WTC11 (cell line): ENCODE measurements at regions not wholly inside any gene's neighbourhood (a gene's known extent, or its start where the extent isn't known, plus 50 kb on each side); places are given as distances from the start of the nearest gene placed in this dataset.

ENCODE experiments used
- ATAC-seq: fragments of 200-7000 bp; cut with Tn5 transposase; 2 replicates; pipeline ENCODE4 v1.10.0; 2021; ENCODE audit warnings: mild to moderate bottlenecking, moderate library complexity
- CTCF ChIA-PET: fragments of 300-600 bp; sonication (Branson Sonifier 250); formaldehyde crosslinking; loops from one replicate; lab custom pipeline; 2021; ENCODE audit warnings: antibody characterized with exemption; lab: Charles Lee
- POLR2A ChIA-PET: fragments of 350-600 bp; sonication (Branson Sonifier 250); formaldehyde crosslinking; loops from one replicate; lab custom pipeline; 2021; ENCODE audit warnings: antibody characterized with exemption; lab: Charles Lee
- DNase-seq: peaks from one replicate; pipeline ENCODE4 v3.0.0; 2021; ENCODE audit warnings: low spot score
- H3K27ac Mint-ChIP-seq: 2 replicates; pipeline ENCODE4 v1.8.0; 2021; ENCODE audit warnings: mixed read lengths
- H3K27me3 Mint-ChIP-seq: 2 replicates; pipeline ENCODE4 v1.8.0; 2021; ENCODE audit warnings: low read depth, mild to moderate bottlenecking, moderate library complexity, mixed read lengths
- H3K36me3 Mint-ChIP-seq: 2 replicates; pipeline ENCODE4 v1.8.0; 2021; ENCODE audit warnings: mixed read lengths
- H3K4me1 Mint-ChIP-seq: 2 replicates; pipeline ENCODE4 v1.8.0; 2022; ENCODE audit warnings: mixed read lengths
- H3K4me3 Mint-ChIP-seq: 2 replicates; pipeline ENCODE4 v1.8.0; 2021; ENCODE audit warnings: mild to moderate bottlenecking, moderate library complexity, mixed read lengths
- H3K9me3 Mint-ChIP-seq: 2 replicates; pipeline ENCODE4 v1.8.0; 2021; ENCODE audit warnings: mixed read lengths
- ATF1 ChIP-seq: sonication (generic); formaldehyde crosslinking; IDR thresholded peaks from 2 replicates; pipeline ENCODE4 v1.8.1; 2023; ENCODE audit warnings: mild to moderate bottlenecking, moderate library complexity, missing genetic modification reagents
- CBFB ChIP-seq: sonication (generic); formaldehyde crosslinking; IDR thresholded peaks from 2 replicates; pipeline ENCODE4 v1.8.1; 2022; ENCODE audit warnings: mild to moderate bottlenecking, low read depth, missing genetic modification reagents
- CREB1 ChIP-seq: sonication (generic); formaldehyde crosslinking; IDR thresholded peaks from 2 replicates; pipeline ENCODE4 v1.8.0; 2023; ENCODE audit warnings: mild to moderate bottlenecking, missing genetic modification reagents
- FOXP4 ChIP-seq: sonication (generic); formaldehyde crosslinking; IDR thresholded peaks from 2 replicates; pipeline ENCODE4 v1.8.0; 2022; ENCODE audit warnings: mild to moderate bottlenecking, missing genetic modification reagents
- GABPB1 ChIP-seq: sonication (generic); formaldehyde crosslinking; IDR thresholded peaks from 2 replicates; pipeline ENCODE4 v1.8.1; 2023; ENCODE audit warnings: mild to moderate bottlenecking, missing genetic modification reagents
- IRF2 ChIP-seq: sonication (generic); formaldehyde crosslinking; IDR thresholded peaks from 2 replicates; pipeline ENCODE4 v1.8.0; 2022; ENCODE audit warnings: low read depth, missing genetic modification reagents, borderline replicate concordance
- NR2C2 ChIP-seq: sonication (generic); formaldehyde crosslinking; IDR thresholded peaks from 2 replicates; pipeline ENCODE4 v1.8.0; 2022; ENCODE audit warnings: mild to moderate bottlenecking, missing genetic modification reagents
- OVOL2 ChIP-seq: fragments of 250-450 bp; sonication (Bioruptor Pico); IDR thresholded peaks from 2 replicates; pipeline ENCODE4 v1.9.0; 2021; ENCODE audit warnings: mild to moderate bottlenecking, borderline replicate concordance
- SP1 ChIP-seq: sonication (generic); formaldehyde crosslinking; conservative IDR thresholded peaks from 2 replicates; pipeline ENCODE4 v1.8.1; 2022; ENCODE audit warnings: missing genetic modification reagents
- TCF7 ChIP-seq: sonication (generic); formaldehyde crosslinking; IDR thresholded peaks from 2 replicates; pipeline ENCODE4 v1.8.0; 2022; ENCODE audit warnings: mild to moderate bottlenecking, low read depth, missing genetic modification reagents, moderate library complexity
- TP53 ChIP-seq: sonication (generic); formaldehyde crosslinking; IDR thresholded peaks from 2 replicates; pipeline ENCODE4 v1.8.1; 2023; ENCODE audit warnings: mild to moderate bottlenecking, missing genetic modification reagents
- USF2 ChIP-seq: sonication (generic); formaldehyde crosslinking; IDR thresholded peaks from 2 replicates; pipeline ENCODE4 v1.8.1; 2023; ENCODE audit warnings: mild to moderate bottlenecking, missing genetic modification reagents, moderate library complexity
- ZNF263 ChIP-seq: sonication (generic); formaldehyde crosslinking; IDR thresholded peaks from 2 replicates; pipeline ENCODE4 v1.8.1; 2022; ENCODE audit warnings: low read depth, mild to moderate bottlenecking, moderate library complexity, missing genetic modification reagents
- TF ChIP-seq, protein P1 (sequence below): fragments of 200-600 bp; IDR thresholded peaks from 2 replicates; pipeline ENCODE4 v1.8.0; 2022; ENCODE audit warnings: antibody characterized with exemption
- TF ChIP-seq, protein P2 (sequence below): sonication (generic); formaldehyde crosslinking; conservative IDR thresholded peaks from 2 replicates; pipeline ENCODE4 v1.8.1; 2022; ENCODE audit warnings: mild to moderate bottlenecking, missing genetic modification reagents
- TF ChIP-seq, protein P3 (sequence below): sonication (generic); formaldehyde crosslinking; IDR thresholded peaks from 2 replicates; pipeline ENCODE4 v1.8.0; 2022; ENCODE audit warnings: mild to moderate bottlenecking, missing genetic modification reagents

DNA sequence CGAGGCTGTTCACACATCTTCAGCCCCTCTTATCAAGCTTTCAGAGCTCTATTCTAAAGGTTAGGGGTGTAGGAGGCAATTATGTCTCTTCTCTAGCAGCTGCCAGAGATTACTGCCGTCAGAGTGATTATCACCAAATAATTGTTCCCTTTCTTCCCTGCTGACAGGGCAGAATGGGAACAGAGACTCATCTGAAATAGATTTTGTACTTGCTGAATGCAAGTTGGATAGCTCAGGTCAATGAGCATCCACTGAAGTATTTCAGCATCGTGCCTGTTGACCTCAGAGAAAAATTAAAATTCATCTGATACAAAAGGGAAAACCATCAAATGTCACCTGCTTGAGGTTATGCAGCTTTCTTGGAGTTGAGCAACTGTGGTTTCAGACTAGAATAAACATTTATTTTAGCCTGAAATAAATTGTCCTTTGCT, 213.7 kb upstream of the MAP3K1 start:
- no peaks in the 10 kb centered on the region for H3K9me3 Mint-ChIP-seq
- POLR2A ChIA-PET: no interaction called here

GRCh38 chr5:56598941-56599340, 216.4 kb upstream of the MAP3K1 start:
- TF ChIP-seq FOXP4 (CRISPR knock-in tag) (no peak), ATF1 (CRISPR knock-in tag) (no peak), NR2C2 (no peak), USF2 (CRISPR knock-in tag) (no peak), TCF7 (CRISPR knock-in tag) (no peak), OVOL2 (no peak), CBFB (CRISPR knock-in tag) (no peak), CREB1 (CRISPR knock-in tag) (no peak)
- TF ChIP-seq, protein P1, sequence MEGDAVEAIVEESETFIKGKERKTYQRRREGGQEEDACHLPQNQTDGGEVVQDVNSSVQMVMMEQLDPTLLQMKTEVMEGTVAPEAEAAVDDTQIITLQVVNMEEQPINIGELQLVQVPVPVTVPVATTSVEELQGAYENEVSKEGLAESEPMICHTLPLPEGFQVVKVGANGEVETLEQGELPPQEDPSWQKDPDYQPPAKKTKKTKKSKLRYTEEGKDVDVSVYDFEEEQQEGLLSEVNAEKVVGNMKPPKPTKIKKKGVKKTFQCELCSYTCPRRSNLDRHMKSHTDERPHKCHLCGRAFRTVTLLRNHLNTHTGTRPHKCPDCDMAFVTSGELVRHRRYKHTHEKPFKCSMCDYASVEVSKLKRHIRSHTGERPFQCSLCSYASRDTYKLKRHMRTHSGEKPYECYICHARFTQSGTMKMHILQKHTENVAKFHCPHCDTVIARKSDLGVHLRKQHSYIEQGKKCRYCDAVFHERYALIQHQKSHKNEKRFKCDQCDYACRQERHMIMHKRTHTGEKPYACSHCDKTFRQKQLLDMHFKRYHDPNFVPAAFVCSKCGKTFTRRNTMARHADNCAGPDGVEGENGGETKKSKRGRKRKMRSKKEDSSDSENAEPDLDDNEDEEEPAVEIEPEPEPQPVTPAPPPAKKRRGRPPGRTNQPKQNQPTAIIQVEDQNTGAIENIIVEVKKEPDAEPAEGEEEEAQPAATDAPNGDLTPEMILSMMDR: no peak
- TF ChIP-seq, protein P2, sequence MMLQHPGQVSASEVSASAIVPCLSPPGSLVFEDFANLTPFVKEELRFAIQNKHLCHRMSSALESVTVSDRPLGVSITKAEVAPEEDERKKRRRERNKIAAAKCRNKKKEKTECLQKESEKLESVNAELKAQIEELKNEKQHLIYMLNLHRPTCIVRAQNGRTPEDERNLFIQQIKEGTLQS (CRISPR knock-in tag): no peak
- TF ChIP-seq, protein P3, sequence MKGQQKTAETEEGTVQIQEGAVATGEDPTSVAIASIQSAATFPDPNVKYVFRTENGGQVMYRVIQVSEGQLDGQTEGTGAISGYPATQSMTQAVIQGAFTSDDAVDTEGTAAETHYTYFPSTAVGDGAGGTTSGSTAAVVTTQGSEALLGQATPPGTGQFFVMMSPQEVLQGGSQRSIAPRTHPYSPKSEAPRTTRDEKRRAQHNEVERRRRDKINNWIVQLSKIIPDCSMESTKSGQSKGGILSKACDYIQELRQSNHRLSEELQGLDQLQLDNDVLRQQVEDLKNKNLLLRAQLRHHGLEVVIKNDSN (CRISPR knock-in tag): no peak
- Mint-ChIP-seq H3K27ac (no peak overlapping the region), H3K9me3 (no peaks in the 10 kb centered on the region), H3K4me1 (peaks cover 7% of the 10 kb centered on the region; the same call in 1 of the 2 replicates), H3K36me3 (no peaks in the 10 kb centered on the region), H3K27me3 (peaks cover 2% of the 10 kb centered on the region; the same call in 1 of the 2 replicates), H3K4me3 (no peak overlapping the region)
- ChIA-PET CTCF (interaction anchor here (0.7 kb wide), 1 partner anchor 315 kb away, joined by 3 read pairs; no protein-coding TSS in a partner anchor), POLR2A (interaction anchor here (0.7 kb wide), 2 partner anchors 259 to 1185 kb away, joined by 8 to 9 read pairs; no protein-coding TSS in a partner anchor)
- DNase-seq: no peak
- ATAC-seq: no peak

More for the DNA sequence above, 213.7 kb upstream of the MAP3K1 start:
- no peaks in the 10 kb centered on the region for H3K36me3 Mint-ChIP-seq
- H3K4me1 Mint-ChIP-seq: peaks cover 12% of the 10 kb centered on the region
- CTCF ChIA-PET: interaction anchor here (0.6 kb wide), 1 partner anchor 97 kb away, joined by 4 read pairs; no protein-coding TSS in a partner anchor
- H3K4me3 Mint-ChIP-seq: no peak overlapping the region
- no peak overlapping the region for H3K27ac Mint-ChIP-seq
- no peak for TF ChIP-seq GABPB1 (CRISPR knock-in tag)
- TF ChIP-seq ZNF263 (CRISPR knock-in tag): no peak
- TF ChIP-seq IRF2 (CRISPR knock-in tag): no peak
- no peak for TF ChIP-seq SP1 (CRISPR knock-in tag)
- TF ChIP-seq, all 79 proteins: peak for 0
- DNase-seq: no peak
- H3K27me3 Mint-ChIP-seq: peaks cover 5% of the 10 kb centered on the region; the same call in 1 of the 2 replicates
- no peak for ATAC-seq

DNA sequence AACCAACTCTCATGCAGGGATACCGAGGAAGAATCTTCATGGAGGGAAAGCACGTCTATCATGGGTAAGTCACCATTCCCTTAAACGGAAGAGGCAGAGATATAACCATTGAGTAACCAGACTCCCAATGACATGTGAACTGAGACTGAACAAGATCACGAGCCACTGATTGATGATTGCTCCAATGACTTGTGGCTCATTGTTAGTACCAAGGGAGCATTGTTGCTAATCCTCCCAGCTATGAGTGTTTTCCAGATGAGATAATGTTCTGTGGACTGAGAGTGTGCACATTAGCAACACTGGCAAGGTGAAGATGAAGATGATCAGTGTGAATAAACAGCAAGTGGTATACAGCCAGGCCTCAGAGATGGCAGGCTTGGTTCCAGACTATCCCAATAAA, 219.2 kb upstream of the MAP3K1 start:
- ATAC-seq: no peak
- H3K4me3 Mint-ChIP-seq: no peak overlapping the region
- CTCF ChIA-PET: no interaction called here

More for the DNA sequence above, 219.2 kb upstream of the MAP3K1 start:
- no peak for DNase-seq
- POLR2A ChIA-PET: no interaction called here
- Mint-ChIP-seq H3K27me3 (no peaks in the 10 kb centered on the region; the same call in 1 of the 2 replicates), H3K9me3 (no peaks in the 10 kb centered on the region), H3K4me1 (peaks cover 4% of the 10 kb centered on the region; the same call in 1 of the 2 replicates), H3K36me3 (no peaks in the 10 kb centered on the region), H3K27ac (no peak overlapping the region)
- TF ChIP-seq TP53 (CRISPR knock-in tag): no peak
